H9 (cell line): ENCODE measurements at regions not wholly inside any gene's neighbourhood (a gene's known extent, or its start where the extent isn't known, plus 50 kb on each side); places are given as distances from the start of the nearest gene placed in this dataset.

ENCODE experiments used
- DNase-seq: peaks from one replicate; pipeline ENCODE4 v3.0.0-alpha.2; 2017
- H2AFZ ChIP-seq: one replicate; pipeline ENCODE4 v1.6.1; 2013; ENCODE audit warnings: mild to moderate bottlenecking, low read length, control low read depth, moderate library complexity
- H2AK5ac ChIP-seq: 2 replicates; pipeline ENCODE4 v1.6.1; 2013; ENCODE audit warnings: low read length, control low read depth, mixed read lengths; ENCODE audit not compliant: insufficient read length
- H2BK120ac ChIP-seq: one replicate; pipeline ENCODE4 v1.6.1; 2013; ENCODE audit warnings: low read depth, mild to moderate bottlenecking, low read length, control low read depth, inconsistent platforms; ENCODE audit not compliant: poor library complexity, severe bottlenecking
- H2BK12ac ChIP-seq: 2 replicates; pipeline ENCODE4 v1.6.1; 2013; ENCODE audit warnings: low read length, control low read depth, mixed read lengths, low read depth; ENCODE audit not compliant: insufficient read length
- H2BK15ac ChIP-seq: 2 replicates; pipeline ENCODE4 v1.6.1; 2013; ENCODE audit warnings: low read depth, low read length, control low read depth
- H2BK20ac ChIP-seq: one replicate; pipeline ENCODE4 v1.6.1; 2013; ENCODE audit warnings: low read depth, mild to moderate bottlenecking, low read length, control low read depth, inconsistent platforms; ENCODE audit not compliant: poor library complexity, severe bottlenecking
- H2BK5ac ChIP-seq: 2 replicates; pipeline ENCODE4 v1.6.1; 2013; ENCODE audit warnings: low read length, control low read depth, mixed read lengths; ENCODE audit not compliant: insufficient read length
- H3K14ac ChIP-seq: 2 replicates; pipeline ENCODE4 v1.6.1; 2013; ENCODE audit warnings: low read length, control low read depth; ENCODE audit not compliant: insufficient read depth
- H3K18ac ChIP-seq: 2 replicates; pipeline ENCODE4 v1.6.1; 2013; ENCODE audit warnings: low read depth, mild to moderate bottlenecking, mixed read lengths, low read length, control low read depth; ENCODE audit not compliant: insufficient read length
- H3K23ac ChIP-seq: 2 replicates; pipeline ENCODE4 v1.6.1; 2013; ENCODE audit warnings: low read length, control low read depth, mixed read lengths, low read depth; ENCODE audit not compliant: insufficient read length
- H3K23me2 ChIP-seq: 2 replicates; pipeline ENCODE4 v1.6.1; 2013; ENCODE audit warnings: low read depth, mild to moderate bottlenecking, mixed read lengths, low read length, control low read depth; ENCODE audit not compliant: insufficient read length, poor library complexity, severe bottlenecking
- H3K27ac ChIP-seq: 2 replicates; pipeline ENCODE4 v1.5.1; 2013; ENCODE audit warnings: low read length, control low read depth, mixed read lengths, low read depth; ENCODE audit not compliant: insufficient read length
- H3K27me3 ChIP-seq: 2 replicates; pipeline ENCODE4 v1.6.1; 2013; ENCODE audit warnings: low read length, control low read depth, inconsistent platforms; ENCODE audit not compliant: insufficient read depth
- H3K4ac ChIP-seq: 2 replicates; pipeline ENCODE4 v1.6.1; 2013; ENCODE audit warnings: low read depth, mild to moderate bottlenecking, control low read depth, inconsistent platforms, low read length, moderate library complexity
- H3K4me1 ChIP-seq: 2 replicates; pipeline ENCODE4 v1.6.1; 2013; ENCODE audit warnings: low read length, control low read depth, inconsistent platforms; ENCODE audit not compliant: insufficient read depth
- H3K4me2 ChIP-seq: 2 replicates; pipeline ENCODE4 v1.6.1; 2013; ENCODE audit warnings: low read length, control low read depth, mixed read lengths; ENCODE audit not compliant: insufficient read length, insufficient read depth
- H3K56ac ChIP-seq: 2 replicates; pipeline ENCODE4 v1.6.1; 2013; ENCODE audit warnings: low read depth, mild to moderate bottlenecking, mixed read lengths, low read length, control low read depth; ENCODE audit not compliant: insufficient read length
- H3K79me1 ChIP-seq: 2 replicates; pipeline ENCODE4 v1.6.1; 2013; ENCODE audit warnings: low read depth, mild to moderate bottlenecking, moderate library complexity, low read length, control low read depth, inconsistent platforms; ENCODE audit not compliant: insufficient read depth, poor library complexity, severe bottlenecking
- H3K79me2 ChIP-seq: 2 replicates; pipeline ENCODE4 v1.6.1; 2013; ENCODE audit warnings: low read length, control low read depth, inconsistent platforms; ENCODE audit not compliant: insufficient read depth
- H3K9ac ChIP-seq: 2 replicates; pipeline ENCODE4 v1.6.1; 2013; ENCODE audit warnings: low read length, control low read depth, mixed read lengths; ENCODE audit not compliant: insufficient read length; ENCODE audit errors: extremely low read depth
- H3K9me3 ChIP-seq: one replicate; pipeline ENCODE4 v1.6.1; 2013; ENCODE audit warnings: low read depth, low read length, inconsistent platforms; ENCODE audit not compliant: control insufficient read depth
- H3T11ph ChIP-seq: one replicate; pipeline ENCODE4 v1.6.1; 2013; ENCODE audit warnings: mild to moderate bottlenecking, low read length, control low read depth, inconsistent platforms
- H4K20me1 ChIP-seq: one replicate; pipeline ENCODE4 v1.6.1; 2013; ENCODE audit not compliant: control insufficient read depth, insufficient read length, insufficient read depth
- H4K5ac ChIP-seq: 2 replicates; pipeline ENCODE4 v1.6.1; 2013; ENCODE audit warnings: low read depth, mild to moderate bottlenecking, mixed read lengths, low read length, control low read depth; ENCODE audit not compliant: insufficient read length
- H4K8ac ChIP-seq: replicated peaks from 2 replicates; pipeline ENCODE4 v1.6.1; 2013; ENCODE audit warnings: low read length, control low read depth, mixed read lengths, low read depth; ENCODE audit not compliant: insufficient read length
- H4K91ac ChIP-seq: 2 replicates; pipeline ENCODE4 v1.6.1; 2013; ENCODE audit warnings: low read depth, mild to moderate bottlenecking, moderate library complexity, mixed read lengths, low read length, control low read depth; ENCODE audit not compliant: insufficient read length
- H3K27ac Mint-ChIP-seq, 3 experiments: 2 replicates in 2 of 3; 3 replicates in 1 of 3; pipeline ENCODE4 v1.8.0; 2020 to 2021; ENCODE audit warnings: mixed read lengths in 3 of 3, mild to moderate bottlenecking in 1 of 3, moderate library complexity in 1 of 3
- H3K27me3 Mint-ChIP-seq: 2 replicates; pipeline ENCODE4 v1.8.0; 2021; ENCODE audit warnings: low read depth, mild to moderate bottlenecking, moderate library complexity, mixed read lengths
- H3K36me3 Mint-ChIP-seq, 3 experiments: 2 replicates in 2 of 3; 3 replicates in 1 of 3; pipeline ENCODE4 v1.8.0; 2020 to 2021; ENCODE audit warnings: low read depth in 3 of 3, mixed read lengths in 3 of 3; ENCODE audit not compliant: insufficient read depth in 1 of 3
- H3K4me1 Mint-ChIP-seq, 2 experiments: 2 replicates each; pipeline ENCODE4 v1.8.0; 2020; ENCODE audit warnings: mixed read lengths in 2 of 2
- H3K4me3 Mint-ChIP-seq, 2 experiments: 2 replicates in 1 of 2; 3 replicates in 1 of 2; pipeline ENCODE4 v1.8.0; 2020 to 2021; ENCODE audit warnings: mild to moderate bottlenecking in 2 of 2, mixed read lengths in 2 of 2, moderate library complexity in 1 of 2
- H3K9me3 Mint-ChIP-seq, 2 experiments: 2 replicates in 1 of 2; 3 replicates in 1 of 2; pipeline ENCODE4 v1.8.0; 2020; ENCODE audit warnings: mild to moderate bottlenecking in 2 of 2, mixed read lengths in 2 of 2, moderate library complexity in 1 of 2
- WGBS: extraction: QIAGEN DNeasy Blood & Tissue Kit; methylation state at CpG from one replicate; pipeline ENCODE4 v1.1.7; 2013; ENCODE audit warnings: missing lambda C conversion rate, low lambda C conversion rate, mixed read lengths; ENCODE audit not compliant: insufficient read length; ENCODE audit errors: extremely low coverage; 5-methylcytosine and 5-hydroxymethylcytosine counted together
- TF ChIP-seq, protein P1 (sequence below): fragments of 200-600 bp; sonication (generic); conservative IDR thresholded peaks from 3 replicates; pipeline ENCODE4 v1.8.0; 2021; ENCODE audit warnings: antibody characterized with exemption, mild to moderate bottlenecking

DNA sequence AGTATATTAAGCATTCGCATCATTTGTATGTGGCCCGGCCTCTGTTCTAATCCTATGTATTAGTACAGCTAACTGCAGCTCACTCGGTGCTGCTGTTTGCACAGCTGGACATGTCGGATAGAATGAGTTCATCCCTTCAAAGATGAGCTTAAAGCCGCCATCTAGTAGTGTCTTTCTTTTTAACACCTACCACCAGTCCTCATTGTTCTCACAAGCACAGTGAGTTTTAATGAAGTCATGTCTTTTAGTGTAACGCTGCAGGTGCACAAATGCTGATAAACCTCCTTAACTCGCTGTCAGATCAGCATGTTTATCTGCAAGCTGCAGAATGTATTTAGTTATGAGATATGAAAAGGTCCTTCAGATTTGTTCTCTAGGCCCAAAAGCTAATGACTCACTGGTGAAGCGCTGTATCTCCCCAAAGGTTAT is 247.5 kb downstream of the MTERF1 start:
- Mint-ChIP-seq H3K4me3 (no peak overlapping the region), H3K27ac (no peak overlapping the region), H3K9me3 (no peaks in the 10 kb centered on the region), H3K4me1 (no peaks in the 10 kb centered on the region), H3K36me3 (no peaks in the 10 kb centered on the region), H3K27me3 (no peaks in the 10 kb centered on the region)
- H3K9me3 ChIP-seq, result no peaks in the 10 kb centered on the region
- no peak overlapping the region for H2AK5ac ChIP-seq
- H2BK15ac ChIP-seq, result no peak overlapping the region
- no peaks in the 10 kb centered on the region for H3K79me1 ChIP-seq
- no peak overlapping the region for H3K23ac ChIP-seq
- TF ChIP-seq, protein P1, sequence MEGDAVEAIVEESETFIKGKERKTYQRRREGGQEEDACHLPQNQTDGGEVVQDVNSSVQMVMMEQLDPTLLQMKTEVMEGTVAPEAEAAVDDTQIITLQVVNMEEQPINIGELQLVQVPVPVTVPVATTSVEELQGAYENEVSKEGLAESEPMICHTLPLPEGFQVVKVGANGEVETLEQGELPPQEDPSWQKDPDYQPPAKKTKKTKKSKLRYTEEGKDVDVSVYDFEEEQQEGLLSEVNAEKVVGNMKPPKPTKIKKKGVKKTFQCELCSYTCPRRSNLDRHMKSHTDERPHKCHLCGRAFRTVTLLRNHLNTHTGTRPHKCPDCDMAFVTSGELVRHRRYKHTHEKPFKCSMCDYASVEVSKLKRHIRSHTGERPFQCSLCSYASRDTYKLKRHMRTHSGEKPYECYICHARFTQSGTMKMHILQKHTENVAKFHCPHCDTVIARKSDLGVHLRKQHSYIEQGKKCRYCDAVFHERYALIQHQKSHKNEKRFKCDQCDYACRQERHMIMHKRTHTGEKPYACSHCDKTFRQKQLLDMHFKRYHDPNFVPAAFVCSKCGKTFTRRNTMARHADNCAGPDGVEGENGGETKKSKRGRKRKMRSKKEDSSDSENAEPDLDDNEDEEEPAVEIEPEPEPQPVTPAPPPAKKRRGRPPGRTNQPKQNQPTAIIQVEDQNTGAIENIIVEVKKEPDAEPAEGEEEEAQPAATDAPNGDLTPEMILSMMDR, result no peak
- no peak overlapping the region for H2BK20ac ChIP-seq
- H3K4ac ChIP-seq, result no peak overlapping the region
- H3K27me3 ChIP-seq, result no peaks in the 10 kb centered on the region
- H3K18ac ChIP-seq, result no peak overlapping the region
- no peak overlapping the region for H4K8ac ChIP-seq
- H3K23me2 ChIP-seq, result no peaks in the 10 kb centered on the region
- H3K56ac ChIP-seq, result no peak overlapping the region
- no peak overlapping the region for H4K5ac ChIP-seq
- no peaks in the 10 kb centered on the region for H3K79me2 ChIP-seq
- WGBS, result no CpG with 5 or more reads among the region's 8 CpGs
- H3K4me1 ChIP-seq, result no peaks in the 10 kb centered on the region
- no peak overlapping the region for H3T11ph ChIP-seq
- H3K9ac ChIP-seq, result no peak overlapping the region
- no peak overlapping the region for H2BK12ac ChIP-seq
- H3K14ac ChIP-seq, result no peak overlapping the region
- H4K20me1 ChIP-seq, result no peaks in the 10 kb centered on the region
- H3K4me2 ChIP-seq, result no peak overlapping the region
- H3K27ac ChIP-seq, result no peak overlapping the region
- H2BK120ac ChIP-seq, result no peak overlapping the region
- no peak overlapping the region for H4K91ac ChIP-seq
- H2BK5ac ChIP-seq, result no peak overlapping the region
- no peak overlapping the region for H2AFZ ChIP-seq
- no peak for DNase-seq
